HEK293 (cell line): ENCODE measurements at regions not wholly inside any gene's neighbourhood (a gene's known extent, or its start where the extent isn't known, plus 50 kb on each side); places are given as distances from the start of the nearest gene placed in this dataset.

Source experiments
- CTCF ChIA-PET: fragments of 350-600 bp; formaldehyde crosslinking; extraction: SDS; loops from one replicate; lab custom pipeline; 2021; ENCODE audit warnings: antibody characterized with exemption; lab: Yijun Ruan, JAX
- POLR2A ChIA-PET: fragments of 300-600 bp; formaldehyde crosslinking; extraction: SDS; loops from one replicate; lab custom pipeline; 2020; ENCODE audit warnings: antibody characterized with exemption, inconsistent platforms; lab: Yijun Ruan, JAX
- H3K27ac ChIP-seq: fragments of 200-500 bp; sonication (Bioruptor generic); 2 replicates; pipeline ENCODE4 v1.5.1; 2014; ENCODE audit warnings: low read depth, low read length, control low read depth, inconsistent platforms; ENCODE audit errors: extremely low read depth
- H3K36me3 ChIP-seq, 2 experiments: fragments of 200-500 bp in 1 of 2; sonication (Bioruptor generic) in 1 of 2; 1 replicate in 1 of 2; 2 replicates in 1 of 2; pipeline ENCODE4 v1.5.1; 2014 to 2017; ENCODE audit warnings: inconsistent platforms in 2 of 2, low read length in 2 of 2; ENCODE audit not compliant: control insufficient read depth in 2 of 2, insufficient read depth in 1 of 2
- H3K4me1 ChIP-seq: fragments of 200-500 bp; sonication (Bioruptor generic); 2 replicates; pipeline ENCODE4 v1.5.1; 2014; ENCODE audit warnings: mild to moderate bottlenecking, low read length, inconsistent platforms; ENCODE audit not compliant: control insufficient read depth, insufficient read depth
- H3K4me3 ChIP-seq: 2 replicates; pipeline ENCODE4 v1.5.1; 2011; ENCODE audit warnings: low read depth, mild to moderate bottlenecking, control low read depth, low read length, moderate library complexity
- H3K9me3 ChIP-seq: fragments of 200-500 bp; sonication (Bioruptor generic); 2 replicates; pipeline ENCODE4 v1.5.1; 2014; ENCODE audit warnings: low read depth, low read length, inconsistent platforms; ENCODE audit not compliant: control insufficient read depth, insufficient read depth
- GLI2 ChIP-seq: fragments of 450-650 bp; formaldehyde crosslinking; IDR thresholded peaks from 2 replicates; pipeline ENCODE4; 2017; ENCODE audit warnings: missing biosample characterization, missing genetic modification characterization, low read depth, borderline replicate concordance
- MYNN ChIP-seq: fragments of 450-650 bp; formaldehyde crosslinking; IDR thresholded peaks from 2 replicates; pipeline ENCODE4 v1.5.1; 2016; ENCODE audit warnings: missing biosample characterization, missing genetic modification characterization, borderline replicate concordance
- PRDM6 ChIP-seq: fragments of 450-650 bp; formaldehyde crosslinking; IDR thresholded peaks from 2 replicates; pipeline ENCODE4 v1.5.1; 2017; ENCODE audit warnings: missing biosample characterization, missing genetic modification characterization
- SALL2 ChIP-seq: fragments of 450-650 bp; formaldehyde crosslinking; IDR thresholded peaks from 2 replicates; pipeline ENCODE4 v1.5.0; 2017; ENCODE audit warnings: missing biosample characterization, mild to moderate bottlenecking, missing genetic modification characterization, borderline replicate concordance
- ZFP41 ChIP-seq: fragments of 450-650 bp; formaldehyde crosslinking; IDR thresholded peaks from 2 replicates; pipeline ENCODE4 v1.5.1; 2016; ENCODE audit warnings: missing biosample characterization, missing genetic modification characterization, borderline replicate concordance
- ZNF133 ChIP-seq: fragments of 450-650 bp; formaldehyde crosslinking; IDR thresholded peaks from 2 replicates; pipeline ENCODE4 v1.5.1; 2016; ENCODE audit warnings: missing biosample characterization, missing genetic modification characterization
- ZNF174 ChIP-seq: fragments of 450-650 bp; formaldehyde crosslinking; IDR thresholded peaks from 2 replicates; pipeline ENCODE4 v1.5.0; 2017; ENCODE audit warnings: missing biosample characterization, mild to moderate bottlenecking, missing genetic modification characterization
- ZNF214 ChIP-seq: fragments of 450-650 bp; formaldehyde crosslinking; IDR thresholded peaks from 2 replicates; pipeline ENCODE4 v1.5.1; 2017; ENCODE audit warnings: missing biosample characterization, mild to moderate bottlenecking, missing genetic modification characterization, borderline replicate concordance
- ZNF426 ChIP-seq: fragments of 450-650 bp; formaldehyde crosslinking; IDR thresholded peaks from 2 replicates; pipeline ENCODE4 v1.5.1; 2017; ENCODE audit warnings: missing biosample characterization, missing genetic modification characterization, mild to moderate bottlenecking, inconsistent platforms, moderate library complexity
- ZNF548 ChIP-seq: fragments of 450-650 bp; formaldehyde crosslinking; IDR thresholded peaks from 2 replicates; pipeline ENCODE4 v1.5.1; 2016; ENCODE audit warnings: missing biosample characterization, missing genetic modification characterization
- ZNF558 ChIP-seq: fragments of 450-650 bp; formaldehyde crosslinking; IDR thresholded peaks from 2 replicates; pipeline ENCODE4 v1.5.1; 2016; ENCODE audit warnings: missing biosample characterization, missing genetic modification characterization
- ZNF596 ChIP-seq: fragments of 450-650 bp; IDR thresholded peaks from 2 replicates; pipeline ENCODE4 v1.5.0; 2018; ENCODE audit warnings: missing biosample characterization, mild to moderate bottlenecking, missing genetic modification characterization, moderate library complexity
- ZNF654 ChIP-seq: fragments of 450-650 bp; formaldehyde crosslinking; IDR thresholded peaks from 2 replicates; pipeline ENCODE4 v1.5.1; 2016; ENCODE audit warnings: low read depth, missing biosample characterization, missing genetic modification characterization
- ZNF843 ChIP-seq: fragments of 450-650 bp; formaldehyde crosslinking; IDR thresholded peaks from 2 replicates; pipeline ENCODE4 v1.5.1; 2016; ENCODE audit warnings: missing biosample characterization, missing genetic modification characterization
- TF ChIP-seq, protein P1 (sequence below): fragments of 450-650 bp; formaldehyde crosslinking; IDR thresholded peaks from 2 replicates; pipeline ENCODE4 v1.5.1; 2016; ENCODE audit warnings: missing biosample characterization, missing genetic modification characterization, borderline replicate concordance
- TF ChIP-seq, protein P2 (sequence below): fragments of 450-650 bp; formaldehyde crosslinking; IDR thresholded peaks from 2 replicates; pipeline ENCODE4 v1.5.0; 2017; ENCODE audit warnings: missing biosample characterization, missing genetic modification characterization, borderline replicate concordance
- TF ChIP-seq, protein P3 (sequence below): fragments of 450-650 bp; formaldehyde crosslinking; IDR thresholded peaks from 2 replicates; pipeline ENCODE4 v1.5.1; 2016; ENCODE audit warnings: missing biosample characterization, missing genetic modification characterization

GRCh38 chr10:36019749-36020148 is 377.7 kb upstream of the FZD8 start:
- ChIA-PET POLR2A (no interaction called here), CTCF (no interaction called here)
- Histone ChIP-seq H3K4me3 (no peak overlapping the region), H3K4me1 (no peaks in the 10 kb centered on the region), H3K27ac (no peak overlapping the region), H3K36me3 (no peaks in the 10 kb centered on the region), H3K9me3 (no peaks in the 10 kb centered on the region)
- no peak for TF ChIP-seq PRDM6 (tag by site-specific recombination)
- TF ChIP-seq, protein P1, sequence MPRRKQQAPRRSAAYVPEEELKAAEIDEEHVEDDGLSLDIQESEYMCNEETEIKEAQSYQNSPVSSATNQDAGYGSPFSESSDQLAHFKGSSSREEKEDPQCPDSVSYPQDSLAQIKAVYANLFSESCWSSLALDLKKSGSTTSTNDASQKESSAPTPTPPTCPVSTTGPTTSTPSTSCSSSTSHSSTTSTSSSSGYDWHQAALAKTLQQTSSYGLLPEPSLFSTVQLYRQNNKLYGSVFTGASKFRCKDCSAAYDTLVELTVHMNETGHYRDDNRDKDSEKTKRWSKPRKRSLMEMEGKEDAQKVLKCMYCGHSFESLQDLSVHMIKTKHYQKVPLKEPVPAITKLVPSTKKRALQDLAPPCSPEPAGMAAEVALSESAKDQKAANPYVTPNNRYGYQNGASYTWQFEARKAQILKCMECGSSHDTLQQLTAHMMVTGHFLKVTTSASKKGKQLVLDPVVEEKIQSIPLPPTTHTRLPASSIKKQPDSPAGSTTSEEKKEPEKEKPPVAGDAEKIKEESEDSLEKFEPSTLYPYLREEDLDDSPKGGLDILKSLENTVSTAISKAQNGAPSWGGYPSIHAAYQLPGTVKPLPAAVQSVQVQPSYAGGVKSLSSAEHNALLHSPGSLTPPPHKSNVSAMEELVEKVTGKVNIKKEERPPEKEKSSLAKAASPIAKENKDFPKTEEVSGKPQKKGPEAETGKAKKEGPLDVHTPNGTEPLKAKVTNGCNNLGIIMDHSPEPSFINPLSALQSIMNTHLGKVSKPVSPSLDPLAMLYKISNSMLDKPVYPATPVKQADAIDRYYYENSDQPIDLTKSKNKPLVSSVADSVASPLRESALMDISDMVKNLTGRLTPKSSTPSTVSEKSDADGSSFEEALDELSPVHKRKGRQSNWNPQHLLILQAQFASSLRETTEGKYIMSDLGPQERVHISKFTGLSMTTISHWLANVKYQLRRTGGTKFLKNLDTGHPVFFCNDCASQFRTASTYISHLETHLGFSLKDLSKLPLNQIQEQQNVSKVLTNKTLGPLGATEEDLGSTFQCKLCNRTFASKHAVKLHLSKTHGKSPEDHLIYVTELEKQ (tag by site-specific recombination): no peak

DNA sequence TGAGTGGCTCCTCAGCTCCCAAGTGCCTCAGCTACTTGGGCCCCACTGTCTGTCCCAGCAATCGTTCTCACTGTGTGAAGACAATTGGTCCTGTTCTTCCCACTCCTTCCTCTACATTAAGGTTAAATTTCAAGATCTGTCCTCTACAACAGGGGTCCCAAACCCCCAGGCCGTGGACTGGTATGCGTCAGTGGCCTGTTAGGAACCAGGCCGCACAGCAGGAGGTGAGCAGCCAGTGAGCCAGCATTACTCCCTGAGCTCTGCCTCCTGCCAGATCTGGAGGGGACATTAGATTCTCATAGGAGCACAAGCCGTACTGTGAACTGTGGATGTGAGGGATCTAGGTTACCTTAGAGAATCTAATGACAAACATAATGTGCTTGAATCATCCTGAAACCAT is 376.9 kb upstream of the FZD8 start:
- H3K4me1 ChIP-seq: no peaks in the 10 kb centered on the region
- ChIA-PET POLR2A (no interaction called here), CTCF (no interaction called here)
- H3K27ac ChIP-seq: no peak overlapping the region
- H3K36me3 ChIP-seq: no peaks in the 10 kb centered on the region
- TF ChIP-seq ZFP41 (no peak), MYNN (tag by site-specific recombination) (no peak), ZNF133 (tag by site-specific recombination) (no peak), ZNF654 (tag by site-specific recombination) (no peak), ZNF214 (tag by site-specific recombination) (no peak)
- TF ChIP-seq, protein P2, sequence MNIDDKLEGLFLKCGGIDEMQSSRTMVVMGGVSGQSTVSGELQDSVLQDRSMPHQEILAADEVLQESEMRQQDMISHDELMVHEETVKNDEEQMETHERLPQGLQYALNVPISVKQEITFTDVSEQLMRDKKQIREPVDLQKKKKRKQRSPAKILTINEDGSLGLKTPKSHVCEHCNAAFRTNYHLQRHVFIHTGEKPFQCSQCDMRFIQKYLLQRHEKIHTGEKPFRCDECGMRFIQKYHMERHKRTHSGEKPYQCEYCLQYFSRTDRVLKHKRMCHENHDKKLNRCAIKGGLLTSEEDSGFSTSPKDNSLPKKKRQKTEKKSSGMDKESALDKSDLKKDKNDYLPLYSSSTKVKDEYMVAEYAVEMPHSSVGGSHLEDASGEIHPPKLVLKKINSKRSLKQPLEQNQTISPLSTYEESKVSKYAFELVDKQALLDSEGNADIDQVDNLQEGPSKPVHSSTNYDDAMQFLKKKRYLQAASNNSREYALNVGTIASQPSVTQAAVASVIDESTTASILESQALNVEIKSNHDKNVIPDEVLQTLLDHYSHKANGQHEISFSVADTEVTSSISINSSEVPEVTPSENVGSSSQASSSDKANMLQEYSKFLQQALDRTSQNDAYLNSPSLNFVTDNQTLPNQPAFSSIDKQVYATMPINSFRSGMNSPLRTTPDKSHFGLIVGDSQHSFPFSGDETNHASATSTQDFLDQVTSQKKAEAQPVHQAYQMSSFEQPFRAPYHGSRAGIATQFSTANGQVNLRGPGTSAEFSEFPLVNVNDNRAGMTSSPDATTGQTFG (tag by site-specific recombination): no peak
- TF ChIP-seq, protein P3, sequence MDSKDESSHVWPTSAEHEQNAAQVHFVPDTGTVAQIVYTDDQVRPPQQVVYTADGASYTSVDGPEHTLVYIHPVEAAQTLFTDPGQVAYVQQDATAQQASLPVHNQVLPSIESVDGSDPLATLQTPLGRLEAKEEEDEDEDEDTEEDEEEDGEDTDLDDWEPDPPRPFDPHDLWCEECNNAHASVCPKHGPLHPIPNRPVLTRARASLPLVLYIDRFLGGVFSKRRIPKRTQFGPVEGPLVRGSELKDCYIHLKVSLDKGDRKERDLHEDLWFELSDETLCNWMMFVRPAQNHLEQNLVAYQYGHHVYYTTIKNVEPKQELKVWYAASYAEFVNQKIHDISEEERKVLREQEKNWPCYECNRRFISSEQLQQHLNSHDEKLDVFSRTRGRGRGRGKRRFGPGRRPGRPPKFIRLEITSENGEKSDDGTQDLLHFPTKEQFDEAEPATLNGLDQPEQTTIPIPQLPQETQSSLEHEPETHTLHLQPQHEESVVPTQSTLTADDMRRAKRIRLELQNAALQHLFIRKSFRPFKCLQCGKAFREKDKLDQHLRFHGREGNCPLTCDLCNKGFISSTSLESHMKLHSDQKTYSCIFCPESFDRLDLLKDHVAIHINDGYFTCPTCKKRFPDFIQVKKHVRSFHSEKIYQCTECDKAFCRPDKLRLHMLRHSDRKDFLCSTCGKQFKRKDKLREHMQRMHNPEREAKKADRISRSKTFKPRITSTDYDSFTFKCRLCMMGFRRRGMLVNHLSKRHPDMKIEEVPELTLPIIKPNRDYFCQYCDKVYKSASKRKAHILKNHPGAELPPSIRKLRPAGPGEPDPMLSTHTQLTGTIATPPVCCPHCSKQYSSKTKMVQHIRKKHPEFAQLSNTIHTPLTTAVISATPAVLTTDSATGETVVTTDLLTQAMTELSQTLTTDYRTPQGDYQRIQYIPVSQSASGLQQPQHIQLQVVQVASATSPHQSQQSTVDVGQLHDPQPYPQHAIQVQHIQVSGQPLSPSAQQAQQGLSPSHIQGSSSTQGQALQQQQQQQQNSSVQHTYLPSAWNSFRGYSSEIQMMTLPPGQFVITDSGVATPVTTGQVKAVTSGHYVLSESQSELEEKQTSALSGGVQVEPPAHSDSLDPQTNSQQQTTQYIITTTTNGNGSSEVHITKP (tag by site-specific recombination): no peak
- no peaks in the 10 kb centered on the region for H3K9me3 ChIP-seq
- no peak overlapping the region for H3K4me3 ChIP-seq

DNA sequence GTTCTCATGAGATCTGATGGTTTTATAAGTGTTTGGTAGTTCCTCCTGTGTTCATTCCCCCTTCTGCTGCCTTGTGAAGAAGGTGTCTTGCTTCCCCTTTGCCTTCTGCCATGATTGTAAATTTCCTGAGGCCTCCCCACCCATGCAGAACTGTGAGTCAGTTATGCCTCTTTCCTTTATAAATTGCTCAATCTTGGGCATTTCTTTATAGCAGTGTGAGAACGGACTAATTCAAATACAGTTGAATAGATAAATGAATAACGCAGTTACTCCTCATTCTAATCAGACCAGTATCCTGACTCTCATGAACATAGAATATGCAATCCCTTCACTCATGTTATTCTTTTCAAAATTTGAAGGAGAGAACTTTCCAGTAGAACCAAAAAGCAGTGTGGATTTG is 375.0 kb upstream of the FZD8 start:
- H3K4me1 ChIP-seq: no peaks in the 10 kb centered on the region
- no peak overlapping the region for H3K4me3 ChIP-seq
- POLR2A ChIA-PET: no interaction called here
- no peak overlapping the region for H3K27ac ChIP-seq
- no peaks in the 10 kb centered on the region for H3K9me3 ChIP-seq
- no peak for TF ChIP-seq ZNF843 (tag by site-specific recombination)
- no peak for TF ChIP-seq ZNF174
- no peak for TF ChIP-seq ZNF426 (tag by site-specific recombination)
- TF ChIP-seq SALL2 (tag by site-specific recombination): no peak
- no peak for TF ChIP-seq ZNF548
- TF ChIP-seq ZNF558 (tag by site-specific recombination): no peak
- no peak for TF ChIP-seq GLI2
- TF ChIP-seq ZNF596: no peak
- CTCF ChIA-PET: no interaction called here
- H3K36me3 ChIP-seq: no peaks in the 10 kb centered on the region
